ENCODE measurements at regions not wholly inside any gene's neighbourhood (a gene's known extent, or its start where the extent isn't known, plus 50 kb on each side); places are given as distances from the start of the nearest gene placed in this dataset.

DNA sequence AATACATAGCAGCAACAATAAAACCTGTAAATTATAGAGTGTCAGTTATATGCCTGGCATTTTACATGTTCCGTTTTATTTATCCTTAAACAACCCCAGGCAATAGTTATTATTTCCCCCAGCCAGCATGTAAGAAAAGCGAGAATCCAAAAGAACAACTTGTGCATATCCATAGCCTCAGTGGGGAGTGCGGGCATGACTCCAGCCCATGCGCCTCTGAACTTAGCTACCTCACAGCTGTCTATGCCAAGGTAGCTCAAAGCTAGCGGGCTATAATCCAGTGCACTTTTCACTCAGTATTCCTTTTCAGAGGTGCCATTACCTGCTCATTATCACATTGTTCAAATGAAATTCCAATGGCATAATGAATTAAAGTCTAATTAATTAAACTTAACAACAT lies 257.3 kb upstream of the EDNRA start:
- no peaks in the 10 kb centered on the region for H3K27me3 ChIP-seq (ENCODE audit: insufficient read depth, low read length, poor library complexity, severe bottlenecking)
- TF ChIP-seq EZH2phosphoT487 (IDR thresholded peaks at IDR 0.05; ENCODE audit: borderline replicate concordance) (no peak), CTCF (conservative IDR thresholded peaks at IDR 0.05; ENCODE audit: low read length) (no peak)
- H3K4me1 ChIP-seq (ENCODE audit: insufficient read depth, low read length, poor library complexity, severe bottlenecking): no peaks in the 10 kb centered on the region
- no peaks in the 10 kb centered on the region for H3K36me3 ChIP-seq (ENCODE audit: insufficient read depth, low read length)
- H3K9me2 ChIP-seq (replicated peaks; ENCODE audit: low read depth, low read length): no peaks in the 10 kb centered on the region
- H3K79me2 ChIP-seq (ENCODE audit: insufficient read depth, low read length): no peaks in the 10 kb centered on the region
- H3K4me2 ChIP-seq (ENCODE audit: low read depth, low read length, poor library complexity, severe bottlenecking): no peak overlapping the region
- no peak overlapping the region for H2AFZ ChIP-seq (ENCODE audit: low read length)
- no peak overlapping the region for H3K9ac ChIP-seq (ENCODE audit: low read depth, low read length, poor library complexity, severe bottlenecking)
- no peak overlapping the region for H3K4me3 ChIP-seq (ENCODE audit: low read length, poor library complexity, severe bottlenecking)
- no peaks in the 10 kb centered on the region for H3F3A ChIP-seq (ENCODE audit: low read depth)
- H3K9me3 ChIP-seq (ENCODE audit: insufficient read depth, low read depth, low read length): no peaks in the 10 kb centered on the region
- no peaks in the 10 kb centered on the region for H4K20me1 ChIP-seq (ENCODE audit: insufficient read depth, low read length, poor library complexity, severe bottlenecking)

- Histone ChIP-seq H3K36me3 (ENCODE audit: insufficient read depth, low read length) (no peaks in the 10 kb centered on the region), H3K9me3 (ENCODE audit: insufficient read depth, low read depth, low read length) (no peaks in the 10 kb centered on the region), H3K4me2 (ENCODE audit: low read depth, low read length, poor library complexity, severe bottlenecking) (no peak overlapping the region), H3K4me1 (ENCODE audit: insufficient read depth, low read length, poor library complexity, severe bottlenecking) (no peaks in the 10 kb centered on the region), H3K9ac (ENCODE audit: low read depth, low read length, poor library complexity, severe bottlenecking) (no peak overlapping the region), H2AFZ (ENCODE audit: low read length) (no peak overlapping the region), H3K4me3 (ENCODE audit: low read length, poor library complexity, severe bottlenecking) (no peak overlapping the region), H3K27me3 (ENCODE audit: insufficient read depth, low read length, poor library complexity, severe bottlenecking) (no peaks in the 10 kb centered on the region), H3F3A (ENCODE audit: low read depth) (no peaks in the 10 kb centered on the region), H4K20me1 (ENCODE audit: insufficient read depth, low read length, poor library complexity, severe bottlenecking) (no peaks in the 10 kb centered on the region), H3K79me2 (ENCODE audit: insufficient read depth, low read length) (no peaks in the 10 kb centered on the region), H3K9me2 (replicated peaks; ENCODE audit: low read depth, low read length) (no peaks in the 10 kb centered on the region)
- TF ChIP-seq CTCF (conservative IDR thresholded peaks at IDR 0.05; ENCODE audit: low read length) (no peak), EZH2phosphoT487 (IDR thresholded peaks at IDR 0.05; ENCODE audit: borderline replicate concordance) (no peak)
Measured at GRCh38 chr4:147236806-147237205, 244.1 kb upstream of the EDNRA start.

- Histone ChIP-seq H2AFZ (ENCODE audit: low read length) (no peak overlapping the region), H3K9ac (ENCODE audit: low read depth, low read length, poor library complexity, severe bottlenecking) (no peak overlapping the region), H3K27me3 (ENCODE audit: insufficient read depth, low read length, poor library complexity, severe bottlenecking) (no peaks in the 10 kb centered on the region), H4K20me1 (ENCODE audit: insufficient read depth, low read length, poor library complexity, severe bottlenecking) (no peaks in the 10 kb centered on the region), H3K36me3 (ENCODE audit: insufficient read depth, low read length) (no peaks in the 10 kb centered on the region), H3K4me1 (ENCODE audit: insufficient read depth, low read length, poor library complexity, severe bottlenecking) (no peaks in the 10 kb centered on the region), H3K4me3 (ENCODE audit: low read length, poor library complexity, severe bottlenecking) (no peak overlapping the region), H3K9me2 (replicated peaks; ENCODE audit: low read depth, low read length) (no peaks in the 10 kb centered on the region), H3K4me2 (ENCODE audit: low read depth, low read length, poor library complexity, severe bottlenecking) (no peak overlapping the region), H3K79me2 (ENCODE audit: insufficient read depth, low read length) (no peaks in the 10 kb centered on the region), H3K9me3 (ENCODE audit: insufficient read depth, low read depth, low read length) (no peaks in the 10 kb centered on the region), H3F3A (ENCODE audit: low read depth) (no peaks in the 10 kb centered on the region)
- TF ChIP-seq EZH2phosphoT487 (IDR thresholded peaks at IDR 0.05; ENCODE audit: borderline replicate concordance) (no peak), CTCF (conservative IDR thresholded peaks at IDR 0.05; ENCODE audit: low read length) (no peak)
Measured at GRCh38 chr4:147244786-147245185, 236.1 kb upstream of the EDNRA start.

Data from Loucy (cell line).